GM19328 (cell line): ENCODE measurements at regions not wholly inside any gene's neighbourhood (a gene's known extent, or its start where the extent isn't known, plus 50 kb on each side); places are given as distances from the start of the nearest gene placed in this dataset.
"Not testable (repeated sequence)": the region's sequence is repeated elsewhere in the genome, so short reads cannot be mapped to it uniquely, and the experiment has no call there.

Experiments used
- ATAC-seq: cut with Tn5 transposase; IDR thresholded peaks from one replicate; pipeline ENCODE4 v1.9.1; 2021; ENCODE audit warnings: mild to moderate bottlenecking, moderate library complexity; ENCODE audit not compliant: unreplicated experiment

- no peak for ATAC-seq
Measured at GRCh38 chr22:49349841-49350381, 477.8 kb downstream of the BRD1 start.

DNA sequence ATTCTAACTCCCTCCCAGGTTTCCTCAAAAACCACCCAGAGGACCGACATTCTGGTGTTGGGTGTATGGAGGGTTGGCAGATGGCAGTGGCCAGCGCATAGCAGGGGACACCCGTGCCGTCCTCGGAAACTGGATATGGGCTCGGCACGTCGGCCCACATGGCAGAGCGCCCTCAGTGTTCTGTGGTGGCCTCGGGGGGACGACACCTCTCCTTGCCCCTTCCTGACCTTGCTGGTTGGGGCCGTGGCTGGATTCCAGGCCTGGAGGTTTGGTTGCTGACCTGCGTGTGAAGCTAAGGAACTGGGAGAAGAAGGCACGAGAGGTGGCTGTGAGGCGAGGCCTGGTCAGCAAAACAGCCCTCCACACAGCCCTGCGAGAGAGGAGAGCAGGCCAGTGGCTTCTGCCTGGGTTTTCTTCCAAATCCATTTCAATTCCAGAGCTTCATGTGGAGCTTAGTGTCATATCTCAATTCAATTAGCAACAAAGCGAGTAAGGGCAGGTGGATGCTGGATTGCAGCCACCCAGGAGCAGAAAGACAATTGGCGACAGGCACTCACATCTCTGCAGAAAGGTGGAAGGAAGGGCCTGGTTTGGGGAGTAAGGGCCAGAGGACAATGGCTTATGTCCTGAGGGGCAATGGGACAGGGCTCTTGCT lies 478.4 kb downstream of the BRD1 start:
- ATAC-seq: no peak

DNA sequence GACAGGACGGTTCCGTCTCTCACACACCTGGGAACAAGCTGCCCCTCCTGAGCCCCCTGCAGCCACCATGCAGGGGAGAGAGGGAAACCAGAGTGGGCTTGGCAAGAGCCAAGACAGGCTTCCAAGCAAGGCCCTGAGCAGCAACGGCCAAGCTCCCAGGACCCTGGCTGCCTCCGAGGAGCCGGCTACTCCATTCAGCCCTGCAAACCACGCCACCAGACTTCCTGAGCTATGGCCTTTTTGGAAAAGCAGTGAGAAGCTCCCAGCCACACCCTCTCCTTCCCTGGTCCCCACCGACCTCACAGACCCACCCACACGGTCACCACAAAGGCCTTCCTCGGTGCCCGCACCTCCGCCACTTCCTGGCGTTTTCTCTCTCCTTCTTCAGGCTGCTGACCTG lies 479.0 kb downstream of the BRD1 start:
- no peak for ATAC-seq

DNA sequence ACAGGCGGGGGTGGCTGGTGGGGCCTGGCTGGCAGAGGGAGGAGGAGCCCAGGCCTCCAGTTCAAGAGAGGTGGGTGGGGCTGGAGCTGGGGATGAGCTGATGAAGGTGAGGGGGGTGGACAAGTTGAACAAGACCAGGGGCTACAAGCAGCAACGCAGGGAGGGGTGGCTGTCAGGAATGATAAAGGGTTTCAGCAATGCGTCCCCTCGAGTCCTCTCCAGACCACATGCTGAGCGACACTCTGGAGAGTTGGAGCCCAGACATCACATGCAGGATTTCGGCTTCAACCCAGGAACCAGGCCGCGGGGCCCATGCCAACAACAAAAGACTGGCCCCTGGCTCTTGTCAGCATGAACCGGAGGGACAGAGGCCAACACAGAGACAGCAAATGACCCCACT lies 480.3 kb downstream of the BRD1 start:
- ATAC-seq: no peak

DNA sequence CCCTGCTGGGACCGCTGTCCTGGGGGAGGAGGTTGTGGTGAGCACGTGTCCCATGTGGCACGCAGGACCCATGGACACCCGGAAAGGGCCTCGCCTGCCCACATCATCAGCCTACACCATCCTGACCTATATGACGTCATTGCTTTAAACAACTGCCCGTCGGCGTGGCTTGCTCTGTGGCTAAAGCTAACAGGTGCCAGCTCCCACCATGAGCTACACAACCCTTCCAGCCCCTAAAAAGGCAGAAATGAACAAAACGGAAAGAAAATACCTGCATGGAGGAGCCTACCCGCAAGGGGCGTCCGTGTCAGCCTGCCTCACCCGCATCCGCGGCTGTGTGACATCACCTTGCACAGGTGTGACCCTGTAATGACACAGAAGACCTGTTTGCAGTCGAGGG lies 481.8 kb downstream of the BRD1 start:
- ATAC-seq: no peak

- no peak for ATAC-seq
Measured at GRCh38 chr22:49344656-49345055, 483.0 kb downstream of the BRD1 start.

GRCh38 chr22:49344161-49344560 lies 483.5 kb downstream of the BRD1 start:
- ATAC-seq: no peak

GRCh38 chr22:49340406-49340805 lies 487.3 kb downstream of the BRD1 start:
- ATAC-seq: no peak

DNA sequence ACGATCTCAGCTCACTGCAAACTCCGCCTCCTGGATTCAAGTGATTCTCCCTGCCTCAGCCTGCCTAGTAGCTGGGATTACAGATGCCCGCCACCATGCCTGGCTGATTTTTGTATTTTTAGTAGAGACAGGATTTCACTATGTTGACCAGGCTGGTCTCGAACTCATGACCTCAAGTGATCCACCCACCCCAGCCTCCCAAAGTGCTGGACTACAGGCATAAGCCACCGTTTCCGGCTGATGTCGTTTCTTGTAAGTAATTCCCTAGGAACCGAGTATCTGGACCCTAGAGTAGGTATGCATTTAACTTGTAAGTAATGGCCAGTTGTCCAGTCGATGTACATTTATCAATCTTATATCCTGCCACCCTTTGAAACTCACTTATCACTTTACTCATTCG lies 491.2 kb downstream of the BRD1 start:
- ATAC-seq: not testable (repeated sequence)

DNA sequence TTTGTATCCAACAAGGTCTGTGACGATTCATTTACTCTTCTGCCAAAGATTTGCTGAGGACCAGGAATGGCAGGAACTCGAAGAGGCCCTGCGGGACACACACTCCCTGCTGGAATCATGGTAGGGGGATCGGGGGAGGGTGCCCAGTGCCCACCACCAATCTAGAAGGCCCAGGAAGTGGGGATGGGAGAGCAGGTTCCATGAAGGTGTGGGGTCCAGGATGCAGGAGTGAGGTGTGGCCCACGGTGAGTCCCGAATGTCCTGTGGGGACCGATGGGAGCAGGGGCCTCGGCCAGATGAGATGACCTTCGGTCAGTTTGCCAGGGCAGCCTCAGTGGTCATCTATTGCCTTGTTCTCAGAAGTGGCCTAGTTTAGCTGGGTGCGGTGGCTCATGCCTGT lies 492.7 kb downstream of the BRD1 start:
- no peak for ATAC-seq

DNA sequence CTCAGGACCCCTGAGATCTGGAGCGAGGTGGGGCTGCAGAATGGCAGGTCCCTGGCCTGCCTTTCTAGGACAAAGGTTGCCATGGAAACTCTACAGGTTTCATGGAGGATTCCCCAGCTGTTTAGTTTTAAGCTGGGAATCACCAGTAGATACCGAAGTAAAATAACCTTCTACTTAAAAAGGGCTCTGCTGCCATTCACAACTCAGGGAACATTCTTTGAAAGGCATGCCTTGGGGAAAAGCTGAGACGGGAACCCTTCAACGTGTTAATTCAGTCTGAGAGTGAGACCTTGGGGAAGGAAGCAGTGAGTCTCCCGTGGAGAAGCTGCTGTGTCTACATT lies 493.3 kb downstream of the BRD1 start:
- ATAC-seq: no peak

GRCh38 chr22:49333206-49333605 lies 494.5 kb downstream of the BRD1 start:
- ATAC-seq: no peak

DNA sequence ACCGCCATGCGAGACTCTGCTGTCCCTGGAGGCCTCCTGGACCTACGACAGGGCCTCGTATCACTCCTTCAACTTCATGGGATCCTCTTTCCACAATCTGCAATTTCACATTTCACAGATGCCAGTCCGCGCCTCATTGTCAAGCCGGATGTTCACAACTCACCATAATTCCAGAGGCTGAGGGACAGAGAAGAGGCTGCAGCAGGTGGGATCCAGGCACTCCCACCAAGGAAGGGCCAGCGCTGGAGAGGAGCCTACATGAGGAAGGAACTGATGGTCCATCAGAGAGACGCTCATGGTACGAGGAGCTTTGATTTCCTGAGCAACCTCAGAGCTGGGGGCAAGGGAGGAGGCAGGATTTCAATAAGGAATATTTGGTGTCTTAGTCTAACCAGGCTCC lies 495.0 kb downstream of the BRD1 start:
- no peak for ATAC-seq

DNA sequence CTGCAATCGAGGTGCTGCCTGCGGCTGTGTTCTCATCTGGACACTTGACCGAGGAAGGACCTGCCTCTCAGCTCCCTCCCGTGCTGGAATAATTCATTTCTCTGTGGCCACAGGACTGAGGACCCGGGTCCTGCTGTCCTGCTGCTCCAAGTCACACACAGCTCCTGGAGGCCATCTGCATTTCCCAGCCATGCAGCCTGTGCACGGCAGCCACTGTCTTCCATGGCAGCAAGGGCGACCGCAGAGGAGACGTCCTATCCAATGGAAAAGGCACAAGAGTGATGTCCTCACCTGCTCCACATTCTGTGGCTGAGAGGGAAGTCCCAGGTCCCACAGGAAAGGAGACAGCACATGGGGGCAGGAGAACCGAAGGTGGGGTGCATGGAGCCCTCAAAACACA lies 495.8 kb downstream of the BRD1 start:
- ATAC-seq: no peak

- ATAC-seq: no peak
Measured at GRCh38 chr22:49331223-49331815, 496.4 kb downstream of the BRD1 start.

DNA sequence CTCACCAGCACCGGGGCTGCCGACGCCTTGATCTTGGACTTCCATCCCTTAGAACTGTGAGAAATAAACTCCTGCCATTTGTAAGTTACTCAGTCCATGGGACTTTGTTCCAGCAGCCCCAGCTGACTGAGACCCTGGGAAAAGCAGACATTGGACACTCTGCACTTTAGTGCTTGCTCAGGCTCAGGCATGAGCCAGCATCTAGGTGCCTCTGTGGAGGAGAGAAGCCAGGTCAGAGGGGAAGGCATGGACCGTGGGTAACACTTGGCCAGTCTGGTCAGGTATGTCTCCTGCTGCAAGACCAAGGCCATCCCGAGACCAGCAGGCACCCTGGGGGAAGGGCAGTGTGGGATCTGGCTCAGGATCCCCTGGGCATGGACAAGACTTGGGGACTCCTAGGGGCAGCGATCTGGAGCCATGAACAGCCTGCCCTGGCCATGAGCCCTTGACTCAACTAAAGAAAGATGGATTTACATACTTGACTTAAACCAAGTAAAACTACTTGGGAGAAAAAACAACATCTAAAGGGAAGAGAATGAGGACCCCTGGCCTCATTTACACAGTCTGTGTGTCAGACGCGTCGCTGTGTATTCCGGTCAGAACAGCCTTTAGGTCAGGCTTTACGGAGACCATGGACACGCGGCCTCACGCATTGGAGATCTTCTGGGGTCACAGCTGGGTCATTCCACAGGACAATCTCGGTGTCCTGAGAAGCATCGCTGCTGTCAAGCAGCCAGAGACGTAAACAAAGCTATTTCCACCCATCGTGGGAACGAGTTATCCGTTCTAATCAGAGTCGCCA lies 497.1 kb downstream of the BRD1 start:
- ATAC-seq: no peak

GRCh38 chr22:49329636-49330035 lies 498.0 kb downstream of the BRD1 start:
- ATAC-seq: no peak

- ATAC-seq: no peak
Measured at GRCh38 chr22:49328630-49329405, 498.9 kb downstream of the BRD1 start.

GRCh38 chr22:49328118-49328475 lies 499.6 kb downstream of the BRD1 start:
- ATAC-seq: no peak

DNA sequence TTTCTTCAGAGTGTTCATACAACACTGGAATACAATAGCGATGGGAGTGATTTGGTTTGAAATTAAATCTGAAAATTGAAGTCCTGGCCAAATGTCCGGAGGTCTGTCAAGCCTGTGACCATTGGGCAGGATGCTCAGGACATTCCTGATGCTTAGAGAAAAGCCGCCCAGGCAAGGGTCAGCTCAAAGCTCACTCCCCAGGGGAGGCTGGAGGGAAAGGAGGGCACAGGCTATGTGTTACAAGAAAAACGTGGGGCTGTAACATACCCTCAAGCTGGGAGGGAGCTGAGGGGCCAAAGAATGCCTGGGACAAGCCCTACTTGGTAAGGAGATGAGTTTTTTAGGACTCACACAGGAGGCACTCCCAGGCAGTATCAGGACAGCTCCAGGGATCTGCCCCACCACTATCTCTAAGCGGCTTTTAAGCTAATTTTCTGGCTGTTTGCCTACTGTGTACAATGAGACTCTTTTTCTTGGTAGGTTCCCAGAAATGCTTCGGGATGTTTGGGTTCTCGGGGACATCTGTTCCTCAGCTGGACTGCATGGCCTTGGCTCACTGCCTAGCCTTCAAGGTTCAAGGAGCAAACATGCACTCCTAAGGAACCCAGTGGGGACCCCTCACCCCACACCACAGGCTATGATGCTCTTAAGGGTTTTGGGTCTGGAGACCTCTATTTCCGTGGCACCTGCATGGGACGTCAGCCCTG lies 500.1 kb downstream of the BRD1 start:
- no peak for ATAC-seq

- ATAC-seq: no peak
Measured at GRCh38 chr22:49326558-49326957, 501.1 kb downstream of the BRD1 start.
